Upper lobe of right lung (tissue), 1 donor: ENCODE measurements at regions not wholly inside any gene's neighbourhood (a gene's known extent, or its start where the extent isn't known, plus 50 kb on each side); places are given as distances from the start of the nearest gene placed in this dataset.
"Not testable (repeated sequence)": the region's sequence is repeated elsewhere in the genome, so short reads cannot be mapped to it uniquely, and the experiment has no call there.

Source experiments
- ATAC-seq: fragments of 200-7000 bp; cut with Tn5 transposase; one replicate; pipeline ENCODE4 v1.9.1; 2020; ENCODE audit warnings: mild to moderate bottlenecking, moderate library complexity
- DNase-seq: peaks from one replicate; pipeline ENCODE4 v3.0.0-alpha.2; 2020
- H3K27ac ChIP-seq: fragments of 200-600 bp; one replicate; pipeline ENCODE4 v1.8.0; 2022
- H3K27me3 ChIP-seq: fragments of 200-600 bp; one replicate; pipeline ENCODE4 v1.8.0; 2022; ENCODE audit warnings: mild to moderate bottlenecking
- H3K36me3 ChIP-seq: fragments of 200-600 bp; one replicate; pipeline ENCODE4 v1.8.0; 2022
- H3K4me1 ChIP-seq: fragments of 200-600 bp; one replicate; pipeline ENCODE4 v1.8.0; 2022
- H3K4me3 ChIP-seq: fragments of 200-600 bp; one replicate; pipeline ENCODE4 v1.8.0; 2022; ENCODE audit warnings: mild to moderate bottlenecking
- H3K9me3 ChIP-seq: fragments of 200-600 bp; one replicate; pipeline ENCODE4 v1.8.0; 2022
- intact Hi-C: fragments of 100-400 bp; cut with DNase I; formaldehyde crosslinking; loops from one replicate; pipeline ENCODE4 v1.11.0; 2022
- TF ChIP-seq, protein P1 (sequence below): fragments of 200-600 bp; IDR thresholded peaks from one replicate; pipeline ENCODE4 v1.8.0; 2022; ENCODE audit warnings: antibody characterized with exemption
- donor health status: DM: no; HTN: yes; CAD: no; lungs with severe emphysema.

GRCh38 chr1:99397029-99397428 is 132.7 kb downstream of the PLPPR4 start:
- Histone ChIP-seq H3K36me3 (no peaks in the 10 kb centered on the region), H3K9me3 (no peaks in the 10 kb centered on the region), H3K4me1 (no peaks in the 10 kb centered on the region), H3K27me3 (no peaks in the 10 kb centered on the region), H3K4me3 (no peak overlapping the region), H3K27ac (no peak overlapping the region)
- no peak for DNase-seq
- no peak for ATAC-seq
- intact Hi-C loops: no loop called here
- TF ChIP-seq, protein P1, sequence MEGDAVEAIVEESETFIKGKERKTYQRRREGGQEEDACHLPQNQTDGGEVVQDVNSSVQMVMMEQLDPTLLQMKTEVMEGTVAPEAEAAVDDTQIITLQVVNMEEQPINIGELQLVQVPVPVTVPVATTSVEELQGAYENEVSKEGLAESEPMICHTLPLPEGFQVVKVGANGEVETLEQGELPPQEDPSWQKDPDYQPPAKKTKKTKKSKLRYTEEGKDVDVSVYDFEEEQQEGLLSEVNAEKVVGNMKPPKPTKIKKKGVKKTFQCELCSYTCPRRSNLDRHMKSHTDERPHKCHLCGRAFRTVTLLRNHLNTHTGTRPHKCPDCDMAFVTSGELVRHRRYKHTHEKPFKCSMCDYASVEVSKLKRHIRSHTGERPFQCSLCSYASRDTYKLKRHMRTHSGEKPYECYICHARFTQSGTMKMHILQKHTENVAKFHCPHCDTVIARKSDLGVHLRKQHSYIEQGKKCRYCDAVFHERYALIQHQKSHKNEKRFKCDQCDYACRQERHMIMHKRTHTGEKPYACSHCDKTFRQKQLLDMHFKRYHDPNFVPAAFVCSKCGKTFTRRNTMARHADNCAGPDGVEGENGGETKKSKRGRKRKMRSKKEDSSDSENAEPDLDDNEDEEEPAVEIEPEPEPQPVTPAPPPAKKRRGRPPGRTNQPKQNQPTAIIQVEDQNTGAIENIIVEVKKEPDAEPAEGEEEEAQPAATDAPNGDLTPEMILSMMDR: no peak

- ATAC-seq: no peak
- intact Hi-C loops: no loop called here
Observed at GRCh38 chr1:99397863-99398262, 133.6 kb downstream of the PLPPR4 start.

GRCh38 chr1:99401556-99401955 is 137.3 kb downstream of the PLPPR4 start:
- H3K4me3 ChIP-seq, ATAC-seq, H3K36me3 ChIP-seq, H3K4me1 ChIP-seq, DNase-seq, H3K27me3 ChIP-seq, H3K9me3 ChIP-seq, intact Hi-C loops, H3K27ac ChIP-seq: not testable (repeated sequence)

More at GRCh38 chr1:99397863-99398262, 133.6 kb downstream of the PLPPR4 start:
- DNase-seq: no peak
- H3K27me3 ChIP-seq: no peaks in the 10 kb centered on the region
- H3K27ac ChIP-seq: no peak overlapping the region
- no peaks in the 10 kb centered on the region for H3K9me3 ChIP-seq
- H3K4me3 ChIP-seq: no peak overlapping the region
- H3K4me1 ChIP-seq: no peaks in the 10 kb centered on the region
- no peaks in the 10 kb centered on the region for H3K36me3 ChIP-seq
- TF ChIP-seq, protein P1: no peak

GRCh38 chr1:99404399-99404798 is 140.1 kb downstream of the PLPPR4 start:
- H3K27ac ChIP-seq, DNase-seq, intact Hi-C loops, H3K4me1 ChIP-seq, H3K9me3 ChIP-seq, H3K27me3 ChIP-seq, H3K4me3 ChIP-seq, ATAC-seq, H3K36me3 ChIP-seq: not testable (repeated sequence)

- H3K4me3 ChIP-seq, H3K27ac ChIP-seq, DNase-seq, H3K27me3 ChIP-seq, H3K36me3 ChIP-seq, intact Hi-C loops, H3K4me1 ChIP-seq, ATAC-seq, H3K9me3 ChIP-seq: not testable (repeated sequence)
Observed at GRCh38 chr1:99405325-99405724, 141.0 kb downstream of the PLPPR4 start.

- H3K4me1 ChIP-seq: no peaks in the 10 kb centered on the region
- H3K27ac ChIP-seq: no peak overlapping the region
- TF ChIP-seq, protein P1: no peak
- H3K9me3 ChIP-seq: no peaks in the 10 kb centered on the region
- H3K36me3 ChIP-seq: no peaks in the 10 kb centered on the region
- ATAC-seq: no peak
- no peaks in the 10 kb centered on the region for H3K27me3 ChIP-seq
- intact Hi-C loops: no loop called here
- no peak for DNase-seq
- H3K4me3 ChIP-seq: no peak overlapping the region
Observed at GRCh38 chr1:99407018-99407417, 142.7 kb downstream of the PLPPR4 start.

GRCh38 chr1:99424087-99424486 is 159.8 kb downstream of the PLPPR4 start:
- ATAC-seq (no peak), DNase-seq (no peak)
- TF ChIP-seq, protein P1: no peak
- intact Hi-C loops: no loop called here
- no peak overlapping the region for H3K27ac ChIP-seq
- no peak overlapping the region for H3K4me3 ChIP-seq
- no peaks in the 10 kb centered on the region for H3K36me3 ChIP-seq
- no peaks in the 10 kb centered on the region for H3K27me3 ChIP-seq
- no peaks in the 10 kb centered on the region for H3K9me3 ChIP-seq
- no peaks in the 10 kb centered on the region for H3K4me1 ChIP-seq
